Ovary (tissue), 3 donors: ENCODE measurements at regions not wholly inside any gene's neighbourhood (a gene's known extent, or its start where the extent isn't known, plus 50 kb on each side); places are given as distances from the start of the nearest gene placed in this dataset.

ENCODE experiments used
- CTCF ChIP-seq, 3 donors: fragments of 450-650 bp in 2 of 3; fragments of 200-600 bp in 1 of 3; IDR thresholded peaks; one replicate each; pipeline versions ENCODE4 v1.5.1 to v1.8.0; 2016 to 2022; ENCODE audit warnings: antibody characterized with exemption in 3 of 3, mild to moderate bottlenecking in 1 of 3
- EP300 ChIP-seq: sonication (generic); formaldehyde crosslinking; IDR thresholded peaks from one replicate; pipeline ENCODE4 v1.6.1; 2017; ENCODE audit warnings: antibody characterized with exemption
- donor health status: DM: no; HTN: no; CAD: no.

- no peak for TF ChIP-seq CTCF (IDR thresholded peaks at IDR 0.05)
- no peak for TF ChIP-seq EP300
Observed at GRCh38 chr4:178480881-178481280, 1038.6 kb upstream of the AGA start.
